Cardiac muscle cell (in vitro differentiated cells and primary cell): ENCODE measurements at regions not wholly inside any gene's neighbourhood (a gene's known extent, or its start where the extent isn't known, plus 50 kb on each side); places are given as distances from the start of the nearest gene placed in this dataset.
A peak's percentile ranks its signal among the peaks of the same experiment; 100 is the strongest.

Experiments
- DNase-seq, 2 donors: peaks; one replicate each; pipeline versions ENCODE4 v3.0.0 to v3.0.0-alpha.2; 2010 to 2017; ENCODE audit warnings: low read depth in 1 of 2, low spot score in 1 of 2
- H3K27ac ChIP-seq: fragments of 200-600 bp; sonication (generic); 2 replicates; pipeline ENCODE4 v1.5.1; 2016
- H3K27me3 ChIP-seq: fragments of 200-600 bp; sonication (generic); 2 replicates; pipeline ENCODE4 v1.6.0; 2016; ENCODE audit warnings: control low read depth
- H3K36me3 ChIP-seq: fragments of 200-600 bp; sonication (generic); 2 replicates; pipeline ENCODE4 v1.5.1; 2016; ENCODE audit warnings: control low read depth
- H3K4me1 ChIP-seq: fragments of 200-600 bp; sonication (generic); 2 replicates; pipeline ENCODE4 v1.8.1; 2017; ENCODE audit warnings: low read depth, mild to moderate bottlenecking, mixed run types
- H3K4me3 ChIP-seq: fragments of 200-600 bp; sonication (generic); 2 replicates; pipeline ENCODE4 v1.5.1; 2016; ENCODE audit warnings: mild to moderate bottlenecking
- H3K9me3 ChIP-seq: fragments of 200-600 bp; sonication (generic); 2 replicates; pipeline ENCODE4 v1.5.1; 2017; ENCODE audit warnings: low read depth, mild to moderate bottlenecking, control low read depth
- TF ChIP-seq, protein P1 (sequence below): IDR thresholded peaks from 2 replicates; pipeline ENCODE4 v1.5.1; 2012; ENCODE audit warnings: low read depth, mild to moderate bottlenecking, low read length

GRCh38 chr6:140051521-140052512 lies 677.4 kb upstream of the CITED2 start:
- Histone ChIP-seq H3K4me3 (no peak overlapping the region), H3K27me3 (no peaks in the 10 kb centered on the region), H3K27ac (no peak overlapping the region), H3K4me1 (peaks cover 11% of the 10 kb centered on the region), H3K36me3 (no peaks in the 10 kb centered on the region), H3K9me3 (no peaks in the 10 kb centered on the region)
- DNase-seq = peak in 1 of 2 donors; percentile 89
- TF ChIP-seq, protein P1, sequence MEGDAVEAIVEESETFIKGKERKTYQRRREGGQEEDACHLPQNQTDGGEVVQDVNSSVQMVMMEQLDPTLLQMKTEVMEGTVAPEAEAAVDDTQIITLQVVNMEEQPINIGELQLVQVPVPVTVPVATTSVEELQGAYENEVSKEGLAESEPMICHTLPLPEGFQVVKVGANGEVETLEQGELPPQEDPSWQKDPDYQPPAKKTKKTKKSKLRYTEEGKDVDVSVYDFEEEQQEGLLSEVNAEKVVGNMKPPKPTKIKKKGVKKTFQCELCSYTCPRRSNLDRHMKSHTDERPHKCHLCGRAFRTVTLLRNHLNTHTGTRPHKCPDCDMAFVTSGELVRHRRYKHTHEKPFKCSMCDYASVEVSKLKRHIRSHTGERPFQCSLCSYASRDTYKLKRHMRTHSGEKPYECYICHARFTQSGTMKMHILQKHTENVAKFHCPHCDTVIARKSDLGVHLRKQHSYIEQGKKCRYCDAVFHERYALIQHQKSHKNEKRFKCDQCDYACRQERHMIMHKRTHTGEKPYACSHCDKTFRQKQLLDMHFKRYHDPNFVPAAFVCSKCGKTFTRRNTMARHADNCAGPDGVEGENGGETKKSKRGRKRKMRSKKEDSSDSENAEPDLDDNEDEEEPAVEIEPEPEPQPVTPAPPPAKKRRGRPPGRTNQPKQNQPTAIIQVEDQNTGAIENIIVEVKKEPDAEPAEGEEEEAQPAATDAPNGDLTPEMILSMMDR = no peak

GRCh38 chr6:140050101-140050995 lies 675.9 kb upstream of the CITED2 start:
- Histone ChIP-seq H3K4me1 (peaks cover 11% of the 10 kb centered on the region), H3K27me3 (no peaks in the 10 kb centered on the region), H3K27ac (no peak overlapping the region), H3K4me3 (no peak overlapping the region), H3K36me3 (no peaks in the 10 kb centered on the region), H3K9me3 (no peaks in the 10 kb centered on the region)
- peak in 1 of 2 donors; percentile 89 for DNase-seq
- TF ChIP-seq, protein P1 = no peak

GRCh38 chr6:140049251-140049650 lies 674.8 kb upstream of the CITED2 start:
- H3K36me3 ChIP-seq = no peaks in the 10 kb centered on the region
- TF ChIP-seq, protein P1 = no peak
- no peak for DNase-seq
- no peak overlapping the region for H3K27ac ChIP-seq
- no peaks in the 10 kb centered on the region for H3K9me3 ChIP-seq
- peaks cover 11% of the 10 kb centered on the region for H3K4me1 ChIP-seq
- H3K4me3 ChIP-seq = no peak overlapping the region
- H3K27me3 ChIP-seq = no peaks in the 10 kb centered on the region

DNA sequence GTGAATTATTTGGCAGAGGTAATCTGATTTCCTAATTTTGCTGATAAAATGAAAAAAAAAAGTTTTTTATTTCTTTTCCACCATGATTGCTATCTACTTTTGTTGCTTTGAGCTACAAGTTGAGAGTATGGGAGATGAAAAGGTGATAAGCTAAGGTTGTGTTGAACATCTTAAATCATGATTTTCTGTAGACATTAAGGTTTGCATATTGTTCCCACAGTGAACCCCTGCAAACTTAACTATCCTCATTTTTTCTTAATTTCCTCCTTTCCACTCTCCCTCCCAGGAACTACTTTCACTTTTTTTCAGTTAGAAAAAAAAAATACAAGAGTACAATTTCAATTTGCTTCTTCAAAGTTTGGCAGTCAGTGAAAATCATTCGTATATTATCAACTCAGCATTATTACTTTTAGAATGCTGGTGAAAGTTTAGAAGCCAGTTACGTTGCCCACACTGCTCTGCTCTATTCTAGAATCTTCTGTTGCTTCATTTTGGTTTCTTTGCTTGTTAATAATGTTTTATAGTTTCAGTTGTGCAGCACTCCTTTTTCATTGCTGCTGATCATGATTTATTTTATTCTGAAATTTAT lies 673.8 kb upstream of the CITED2 start:
- Histone ChIP-seq H3K4me3 (no peak overlapping the region), H3K9me3 (no peaks in the 10 kb centered on the region), H3K27me3 (no peaks in the 10 kb centered on the region), H3K4me1 (peaks cover 15% of the 10 kb centered on the region), H3K27ac (no peak overlapping the region), H3K36me3 (no peaks in the 10 kb centered on the region)
- TF ChIP-seq, protein P1 = no peak
- no peak for DNase-seq

DNA sequence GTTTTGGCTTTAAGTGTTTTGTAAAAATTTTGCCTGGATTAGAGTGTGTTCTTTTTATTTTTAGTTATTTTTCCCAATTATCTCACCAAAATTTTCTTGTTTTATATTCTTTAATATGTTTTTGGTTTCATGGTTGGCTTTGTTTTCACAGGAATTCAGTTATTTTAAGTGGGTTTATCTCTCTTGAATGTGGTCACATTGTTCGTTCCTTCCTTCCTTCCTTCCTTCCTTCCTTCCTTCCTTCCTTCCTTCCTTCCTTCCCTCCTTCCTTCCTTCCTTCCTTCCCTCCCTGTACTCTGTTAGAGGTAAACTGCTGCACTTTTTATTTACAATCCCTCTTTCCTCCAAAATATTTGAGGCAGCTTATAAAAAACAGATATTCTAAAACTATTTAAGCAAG lies 672.9 kb upstream of the CITED2 start:
- no peaks in the 10 kb centered on the region for H3K27me3 ChIP-seq
- DNase-seq = no peak
- H3K4me3 ChIP-seq = no peak overlapping the region
- no peaks in the 10 kb centered on the region for H3K9me3 ChIP-seq
- no peaks in the 10 kb centered on the region for H3K36me3 ChIP-seq
- TF ChIP-seq, protein P1 = no peak
- H3K27ac ChIP-seq = no peak overlapping the region
- H3K4me1 ChIP-seq = peaks cover 11% of the 10 kb centered on the region
